ENCODE measurements at regions not wholly inside any gene's neighbourhood (a gene's known extent, or its start where the extent isn't known, plus 50 kb on each side); places are given as distances from the start of the nearest gene placed in this dataset.

GRCh38 chr4:125198916-125199315 lies 115.8 kb upstream of the FAT4 start:
- TF ChIP-seq SRSF1 (IDR thresholded peaks at IDR 0.05; ENCODE audit: low read depth, low read length) (no peak), ZNF407 (IDR thresholded peaks at IDR 0.05; ENCODE audit: low read depth) (no peak), SNIP1 (IDR thresholded peaks at IDR 0.05; ENCODE audit: low read depth) (no peak), NFRKB (IDR thresholded peaks at IDR 0.05; ENCODE audit: low read depth) (no peak)
- TF ChIP-seq, protein P1, sequence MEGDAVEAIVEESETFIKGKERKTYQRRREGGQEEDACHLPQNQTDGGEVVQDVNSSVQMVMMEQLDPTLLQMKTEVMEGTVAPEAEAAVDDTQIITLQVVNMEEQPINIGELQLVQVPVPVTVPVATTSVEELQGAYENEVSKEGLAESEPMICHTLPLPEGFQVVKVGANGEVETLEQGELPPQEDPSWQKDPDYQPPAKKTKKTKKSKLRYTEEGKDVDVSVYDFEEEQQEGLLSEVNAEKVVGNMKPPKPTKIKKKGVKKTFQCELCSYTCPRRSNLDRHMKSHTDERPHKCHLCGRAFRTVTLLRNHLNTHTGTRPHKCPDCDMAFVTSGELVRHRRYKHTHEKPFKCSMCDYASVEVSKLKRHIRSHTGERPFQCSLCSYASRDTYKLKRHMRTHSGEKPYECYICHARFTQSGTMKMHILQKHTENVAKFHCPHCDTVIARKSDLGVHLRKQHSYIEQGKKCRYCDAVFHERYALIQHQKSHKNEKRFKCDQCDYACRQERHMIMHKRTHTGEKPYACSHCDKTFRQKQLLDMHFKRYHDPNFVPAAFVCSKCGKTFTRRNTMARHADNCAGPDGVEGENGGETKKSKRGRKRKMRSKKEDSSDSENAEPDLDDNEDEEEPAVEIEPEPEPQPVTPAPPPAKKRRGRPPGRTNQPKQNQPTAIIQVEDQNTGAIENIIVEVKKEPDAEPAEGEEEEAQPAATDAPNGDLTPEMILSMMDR (IDR thresholded peaks at IDR 0.05 in 2 of 3, conservative IDR thresholded peaks at IDR 0.05 in 1 of 3; ENCODE audit: insufficient read depth in 2 of 3, low read depth in 1 of 3, low read length in 3 of 3): no peak
